Body of pancreas (tissue), 4 donors: ENCODE measurements at regions not wholly inside any gene's neighbourhood (a gene's known extent, or its start where the extent isn't known, plus 50 kb on each side); places are given as distances from the start of the nearest gene placed in this dataset.

Source experiments
- ATAC-seq: fragments of 150-250 bp; one replicate; pipeline ENCODE4 v1.9.1; 2016
- DNase-seq, 4 donors: peaks; one replicate each; pipeline ENCODE4 v3.0.0-alpha.2; 2019
- H3K27ac ChIP-seq, 4 donors: fragments of 200-600 bp; sonication (generic); 1 replicate in 3 of 4; 2 replicates in 1 of 4; pipeline versions ENCODE4 v1.5.1 to v1.6.1; 2016 to 2019; ENCODE audit warnings: mild to moderate bottlenecking in 1 of 4, mixed read lengths in 1 of 4, moderate library complexity in 1 of 4
- H3K27me3 ChIP-seq, 2 donors: fragments of 200-600 bp; sonication (generic); one replicate each; pipeline ENCODE4 v1.6.0; 2016; ENCODE audit warnings: mild to moderate bottlenecking in 1 of 2
- H3K36me3 ChIP-seq, 2 donors: fragments of 200-600 bp; sonication (generic); replicated peaks in 1 of 2; 2 replicates each; pipeline ENCODE4 v1.5.1; 2016; ENCODE audit warnings: low read depth in 2 of 2; ENCODE audit not compliant: insufficient read depth in 1 of 2
- H3K4me1 ChIP-seq: fragments of 200-600 bp; sonication (generic); one replicate; pipeline ENCODE4 v1.6.0; 2016
- H3K4me3 ChIP-seq, 2 donors: fragments of 200-600 bp; sonication (generic); 1 replicate in 1 of 2; 2 replicates in 1 of 2; pipeline ENCODE4 v1.5.1; 2016 to 2019
- H3K9me3 ChIP-seq, 3 donors: fragments of 200-600 bp; sonication (generic); 1 replicate in 2 of 3; 2 replicates in 1 of 3; pipeline ENCODE4 v1.5.1; 2016
- CTCF ChIP-seq, 7 experiments: fragments of 450-650 bp in 4 of 7; fragments of 200-600 bp in 3 of 7; sonication (generic) in 3 of 7; IDR thresholded peaks; one replicate each; pipeline ENCODE4 v1.5.1; 2016 to 2019; ENCODE audit warnings: antibody characterized with exemption in 7 of 7
- POLR2A ChIP-seq, 3 donors: fragments of 450-650 bp; IDR thresholded peaks; one replicate each; pipeline ENCODE4 v1.6.1; 2016; ENCODE audit warnings: antibody characterized with exemption in 3 of 3, mild to moderate bottlenecking in 2 of 3
- WGBS, 2 donors: methylation state at CpG; one replicate each; pipeline ENCODE4 v1.1.5; 2017; 5-methylcytosine and 5-hydroxymethylcytosine counted together
- intact Hi-C: fragments of 100-400 bp; cut with DNase I; formaldehyde crosslinking; loops from one replicate; pipeline ENCODE4 v1.15.1; 2023

GRCh38 chrX:129000797-129001196, 522.5 kb downstream of the SMARCA1 start:
- Histone ChIP-seq H3K27ac (no peak overlapping the region), H3K27me3 (no peaks in the 10 kb centered on the region), H3K9me3 (no peaks in the 10 kb centered on the region), H3K4me3 (no peak overlapping the region), H3K36me3 (no peaks in the 10 kb centered on the region), H3K4me1 (no peaks in the 10 kb centered on the region)
- TF ChIP-seq CTCF (IDR thresholded peaks at IDR 0.05) (no peak), POLR2A (IDR thresholded peaks at IDR 0.05) (no peak)
- DNase-seq (no peak), ATAC-seq (no peak)
- WGBS, 2 donors = 38 to 67% methylated on average over 1 of the region's 1 CpG
- intact Hi-C loops = no loop called here

- Histone ChIP-seq H3K27me3 (no peaks in the 10 kb centered on the region), H3K4me3 (no peak overlapping the region), H3K36me3 (no peaks in the 10 kb centered on the region), H3K4me1 (no peaks in the 10 kb centered on the region), H3K27ac (no peak overlapping the region), H3K9me3 (no peaks in the 10 kb centered on the region)
- intact Hi-C loops = no loop called here
- WGBS, 2 donors = 10 to 20% methylated on average over 3 of the region's 3 CpGs
- TF ChIP-seq CTCF (IDR thresholded peaks at IDR 0.05) (no peak), POLR2A (IDR thresholded peaks at IDR 0.05) (no peak)
- no peak for ATAC-seq
- DNase-seq = no peak
Measured at GRCh38 chrX:129000018-129000417, 523.3 kb downstream of the SMARCA1 start.

GRCh38 chrX:128992107-128992971, 531.0 kb downstream of the SMARCA1 start:
- Histone ChIP-seq H3K27ac (no peak overlapping the region), H3K4me1 (no peaks in the 10 kb centered on the region), H3K4me3 (no peak overlapping the region), H3K9me3 (no peaks in the 10 kb centered on the region), H3K27me3 (no peaks in the 10 kb centered on the region), H3K36me3 (no peaks in the 10 kb centered on the region)
- 43 to 63% methylated on average over 1 to 3 of the region's 4 CpGs for WGBS, 2 donors
- no peak for ATAC-seq
- intact Hi-C loops = no loop called here
- DNase-seq = no peak
- TF ChIP-seq POLR2A (IDR thresholded peaks at IDR 0.05) = no peak
- TF ChIP-seq CTCF (IDR thresholded peaks at IDR 0.05) = no peak

GRCh38 chrX:128975745-128976144, 547.5 kb downstream of the SMARCA1 start:
- no peaks in the 10 kb centered on the region for H3K9me3 ChIP-seq
- peak; percentile 10 to 57 (median 30) for DNase-seq
- WGBS, 2 donors = 4% methylated on average over 5 of the region's 6 CpGs; no CpG with 5 or more reads in 1 of the 2 donors
- ATAC-seq = peak; percentile 70
- TF ChIP-seq POLR2A (IDR thresholded peaks at IDR 0.05) (no peak), CTCF (IDR thresholded peaks at IDR 0.05) (peak; percentile 20 to 59 (median 50))
- H3K36me3 ChIP-seq = no peaks in the 10 kb centered on the region
- intact Hi-C loops = no loop called here
- H3K27me3 ChIP-seq = no peaks in the 10 kb centered on the region
- H3K4me3 ChIP-seq = no peak overlapping the region
- no peak overlapping the region for H3K27ac ChIP-seq
- H3K4me1 ChIP-seq = no peaks in the 10 kb centered on the region

- TF ChIP-seq POLR2A (IDR thresholded peaks at IDR 0.05) (no peak), CTCF (IDR thresholded peaks at IDR 0.05) (no peak)
- 36 to 67% methylated on average over 2 to 3 of the region's 3 CpGs for WGBS, 2 donors
- Histone ChIP-seq H3K4me1 (no peaks in the 10 kb centered on the region), H3K27ac (no peak overlapping the region), H3K9me3 (no peaks in the 10 kb centered on the region), H3K4me3 (no peak overlapping the region), H3K36me3 (no peaks in the 10 kb centered on the region), H3K27me3 (no peaks in the 10 kb centered on the region)
- no peak for ATAC-seq
- DNase-seq = no peak
- intact Hi-C loops = no loop called here
Measured at GRCh38 chrX:128973033-128973432, 550.3 kb downstream of the SMARCA1 start.
